ENCODE measurements at regions not wholly inside any gene's neighbourhood (a gene's known extent, or its start where the extent isn't known, plus 50 kb on each side); places are given as distances from the start of the nearest gene placed in this dataset.

DNA sequence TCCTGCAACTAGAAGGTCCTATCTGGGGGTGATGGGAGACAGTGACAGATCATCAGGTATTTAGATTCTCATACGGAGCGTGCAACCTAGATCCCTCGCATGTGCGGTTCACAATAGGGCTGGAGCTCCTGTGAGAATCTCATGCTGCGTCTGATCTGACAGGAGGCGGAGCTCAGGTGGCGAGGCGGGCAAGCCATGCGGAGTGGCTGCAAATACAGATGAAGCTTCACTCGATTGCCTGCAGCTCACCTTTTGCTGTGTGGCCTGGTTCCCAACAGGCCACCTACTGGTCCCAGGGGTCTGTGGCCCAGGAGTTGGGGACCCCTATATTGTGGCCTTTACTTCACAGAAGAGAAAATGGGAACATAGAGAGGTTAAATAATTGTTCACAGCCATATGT is 200.4 kb downstream of the IRF8 start:
- in situ Hi-C loops (cut with MboI; ENCODE audit: low pct_unique_long_range_greater_than_20kb, low sequenced_read_pairs, unreplicated experiment), result no loop called here
- TF ChIP-seq, protein P1, sequence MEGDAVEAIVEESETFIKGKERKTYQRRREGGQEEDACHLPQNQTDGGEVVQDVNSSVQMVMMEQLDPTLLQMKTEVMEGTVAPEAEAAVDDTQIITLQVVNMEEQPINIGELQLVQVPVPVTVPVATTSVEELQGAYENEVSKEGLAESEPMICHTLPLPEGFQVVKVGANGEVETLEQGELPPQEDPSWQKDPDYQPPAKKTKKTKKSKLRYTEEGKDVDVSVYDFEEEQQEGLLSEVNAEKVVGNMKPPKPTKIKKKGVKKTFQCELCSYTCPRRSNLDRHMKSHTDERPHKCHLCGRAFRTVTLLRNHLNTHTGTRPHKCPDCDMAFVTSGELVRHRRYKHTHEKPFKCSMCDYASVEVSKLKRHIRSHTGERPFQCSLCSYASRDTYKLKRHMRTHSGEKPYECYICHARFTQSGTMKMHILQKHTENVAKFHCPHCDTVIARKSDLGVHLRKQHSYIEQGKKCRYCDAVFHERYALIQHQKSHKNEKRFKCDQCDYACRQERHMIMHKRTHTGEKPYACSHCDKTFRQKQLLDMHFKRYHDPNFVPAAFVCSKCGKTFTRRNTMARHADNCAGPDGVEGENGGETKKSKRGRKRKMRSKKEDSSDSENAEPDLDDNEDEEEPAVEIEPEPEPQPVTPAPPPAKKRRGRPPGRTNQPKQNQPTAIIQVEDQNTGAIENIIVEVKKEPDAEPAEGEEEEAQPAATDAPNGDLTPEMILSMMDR (IDR thresholded peaks at IDR 0.05; ENCODE audit: extremely low read depth, insufficient read depth, missing control alignments), result no peak

DNA sequence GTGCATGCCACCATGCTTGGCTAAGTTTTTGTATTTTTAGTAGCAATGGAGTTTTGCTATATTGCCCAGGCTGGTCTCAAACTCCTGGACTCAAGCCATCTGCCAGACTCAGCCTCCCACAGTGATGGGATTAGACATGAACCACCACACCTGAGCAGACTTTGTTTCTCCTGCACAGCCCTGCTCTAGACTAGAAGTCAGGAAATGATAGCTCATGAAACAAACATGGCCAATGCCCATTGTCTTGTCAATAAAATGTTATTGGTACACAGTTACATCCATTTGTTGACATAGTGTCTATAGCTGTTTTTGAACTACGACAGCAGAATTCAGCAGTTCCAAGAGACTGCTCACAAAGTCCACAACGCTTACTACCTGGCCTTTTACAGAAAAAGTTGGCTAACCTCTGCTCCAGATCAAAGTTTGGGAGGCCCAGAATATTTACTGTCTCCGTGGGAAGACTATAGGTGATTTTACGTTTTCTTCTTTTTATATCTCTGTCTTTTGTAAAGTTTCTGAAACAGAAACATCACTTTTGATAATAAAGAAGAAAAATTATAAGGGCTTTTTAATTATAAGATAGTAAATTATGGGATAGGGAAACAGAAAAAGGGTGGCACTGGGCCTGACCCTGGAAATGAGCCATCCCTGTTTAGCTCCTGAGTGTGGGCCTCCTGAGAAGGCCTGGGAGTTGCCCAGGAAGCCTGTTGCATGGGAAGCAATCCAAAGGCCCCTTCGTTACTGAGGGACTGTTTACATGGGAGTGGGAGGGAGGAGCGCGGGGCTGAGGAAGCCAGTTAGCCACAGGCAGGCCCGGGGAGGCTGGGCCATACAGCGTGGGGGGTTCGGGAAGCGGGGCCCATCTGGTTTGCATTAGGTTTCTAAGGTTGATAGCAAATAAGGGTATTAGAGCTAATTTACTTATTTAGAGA is 201.5 kb downstream of the IRF8 start:
- in situ Hi-C loops (cut with MboI; ENCODE audit: low pct_unique_long_range_greater_than_20kb, low sequenced_read_pairs, unreplicated experiment), result no loop called here
- TF ChIP-seq, protein P1 (IDR thresholded peaks at IDR 0.05; ENCODE audit: extremely low read depth, insufficient read depth, missing control alignments), result no peak
- DNase-seq (ENCODE audit: low spot score), result no peak

More for the DNA sequence above, 200.4 kb downstream of the IRF8 start:
- DNase-seq (ENCODE audit: low spot score), result no peak

DNA sequence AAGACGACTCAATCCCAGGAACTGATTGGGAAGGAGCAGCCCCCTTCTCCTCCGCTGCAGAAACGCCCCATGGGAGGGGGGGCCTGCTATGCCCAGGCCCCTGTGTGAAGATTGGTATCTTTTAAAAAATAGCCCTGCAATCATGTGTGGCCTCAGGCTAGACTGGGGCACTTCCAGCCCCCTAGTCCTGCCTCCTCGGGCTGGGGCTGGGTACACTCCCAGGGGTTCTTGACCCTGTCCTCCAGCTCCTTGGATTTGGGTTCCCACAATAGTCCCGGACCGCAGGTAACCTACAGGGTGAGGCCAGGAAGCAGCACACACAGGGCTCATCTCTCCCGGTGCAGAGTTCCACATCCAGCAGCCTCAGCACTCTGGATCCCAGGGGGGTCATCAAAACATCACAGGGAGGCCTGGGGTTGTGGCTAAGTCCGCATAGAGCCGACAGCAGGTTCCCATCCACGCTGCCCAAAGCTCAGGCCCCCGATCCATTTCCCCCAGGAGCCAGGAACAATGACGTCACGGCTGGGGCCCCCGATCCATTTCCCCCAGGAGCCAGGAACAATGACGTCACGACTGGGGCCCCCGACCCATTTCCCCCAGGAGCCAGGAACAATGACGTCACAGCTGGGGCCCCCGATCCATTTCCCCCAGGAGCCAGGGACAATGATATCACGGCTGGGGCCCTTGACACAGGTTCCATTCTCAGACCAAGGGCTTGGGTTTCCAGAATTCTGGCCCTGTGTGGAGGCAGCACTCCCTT is 202.4 kb downstream of the IRF8 start:
- DNase-seq (ENCODE audit: low spot score), result no peak
- in situ Hi-C loops (cut with MboI; ENCODE audit: low pct_unique_long_range_greater_than_20kb, low sequenced_read_pairs, unreplicated experiment), result no loop called here
- TF ChIP-seq, protein P1 (IDR thresholded peaks at IDR 0.05; ENCODE audit: extremely low read depth, insufficient read depth, missing control alignments), result no peak

DNA sequence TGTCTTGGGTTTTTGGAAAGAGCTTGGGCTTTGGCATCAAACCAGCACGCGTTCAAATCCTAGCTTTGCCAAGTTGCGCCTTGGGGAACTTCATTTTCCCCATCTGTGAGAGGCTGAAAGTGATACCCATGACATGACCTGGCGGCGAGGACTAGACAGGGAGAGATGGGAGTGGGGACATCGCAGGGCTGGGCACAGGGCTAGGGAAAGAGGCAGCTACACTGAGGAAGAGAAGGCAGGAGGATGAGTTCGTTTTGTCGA is 202.9 kb downstream of the IRF8 start:
- in situ Hi-C loops (cut with MboI; ENCODE audit: low pct_unique_long_range_greater_than_20kb, low sequenced_read_pairs, unreplicated experiment), result no loop called here
- DNase-seq (ENCODE audit: low spot score), result no peak
- TF ChIP-seq, protein P1 (IDR thresholded peaks at IDR 0.05; ENCODE audit: extremely low read depth, insufficient read depth, missing control alignments), result no peak

DNA sequence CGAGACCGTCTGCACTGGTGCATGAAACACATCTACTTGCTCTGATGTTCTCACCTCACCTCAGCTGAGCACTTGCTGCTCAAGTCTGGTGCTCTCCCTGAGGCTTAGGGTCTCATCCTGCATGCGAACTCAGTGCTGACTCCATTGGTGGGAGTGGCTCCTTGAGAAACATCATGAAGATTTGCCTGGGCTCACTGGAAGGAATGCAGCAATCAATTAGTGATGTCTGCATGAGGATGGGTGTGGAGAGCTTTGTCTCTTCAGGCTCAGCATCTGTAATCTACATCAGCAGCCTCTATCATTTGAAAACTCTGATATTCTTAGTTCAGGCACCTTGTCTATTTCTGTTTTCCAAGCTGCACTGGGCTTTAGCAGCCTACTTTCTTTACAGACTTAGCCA is 204.4 kb downstream of the IRF8 start:
- in situ Hi-C loops (cut with MboI; ENCODE audit: low pct_unique_long_range_greater_than_20kb, low sequenced_read_pairs, unreplicated experiment), result no loop called here
- TF ChIP-seq, protein P1 (IDR thresholded peaks at IDR 0.05; ENCODE audit: extremely low read depth, insufficient read depth, missing control alignments), result no peak
- DNase-seq (ENCODE audit: low spot score), result no peak

DNA sequence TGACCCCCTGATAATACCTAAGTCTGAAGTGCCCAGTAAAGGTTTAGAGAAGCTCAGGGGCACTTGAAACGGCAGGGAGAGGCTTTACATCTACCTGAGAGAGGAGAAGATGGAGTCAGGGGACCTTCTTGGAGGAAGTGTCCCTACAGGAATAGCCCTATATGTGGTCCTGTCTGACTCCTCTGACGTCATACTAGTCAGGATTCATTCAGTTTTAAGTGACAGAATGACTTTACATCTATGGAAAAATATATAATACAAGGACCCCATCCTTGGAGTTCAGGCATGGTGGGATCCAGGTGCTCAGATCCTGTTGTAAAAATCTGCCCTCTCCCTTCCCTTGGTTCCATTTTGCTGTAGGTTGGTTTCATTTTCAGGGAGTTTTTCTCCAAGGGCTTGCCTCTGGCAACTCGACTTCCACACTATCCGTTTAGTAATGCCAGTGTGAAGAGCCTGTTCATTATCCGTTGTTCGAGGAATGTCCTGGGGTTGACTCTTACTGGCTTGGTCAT is 205.6 kb downstream of the IRF8 start:
- DNase-seq (ENCODE audit: low spot score), result no peak
- in situ Hi-C loops (cut with MboI; ENCODE audit: low pct_unique_long_range_greater_than_20kb, low sequenced_read_pairs, unreplicated experiment), result no loop called here
- TF ChIP-seq, protein P1 (IDR thresholded peaks at IDR 0.05; ENCODE audit: extremely low read depth, insufficient read depth, missing control alignments), result no peak

All from GM13977 (cell line).